Neural progenitor cell (in vitro differentiated cells): ENCODE measurements at regions not wholly inside any gene's neighbourhood (a gene's known extent, or its start where the extent isn't known, plus 50 kb on each side); places are given as distances from the start of the nearest gene placed in this dataset.

ENCODE experiments used
- EZH2 ChIP-seq: fragments of 200-600 bp; sonication (generic); IDR thresholded peaks from 2 replicates; pipeline ENCODE4 v1.6.1; 2017; ENCODE audit warnings: antibody characterized with exemption, mild to moderate bottlenecking, moderate library complexity
- TF ChIP-seq, protein P1 (sequence below): fragments of 200-600 bp; sonication (generic); IDR thresholded peaks from 2 replicates; pipeline ENCODE4 v1.5.1; 2017; ENCODE audit warnings: antibody characterized with exemption, mild to moderate bottlenecking

DNA sequence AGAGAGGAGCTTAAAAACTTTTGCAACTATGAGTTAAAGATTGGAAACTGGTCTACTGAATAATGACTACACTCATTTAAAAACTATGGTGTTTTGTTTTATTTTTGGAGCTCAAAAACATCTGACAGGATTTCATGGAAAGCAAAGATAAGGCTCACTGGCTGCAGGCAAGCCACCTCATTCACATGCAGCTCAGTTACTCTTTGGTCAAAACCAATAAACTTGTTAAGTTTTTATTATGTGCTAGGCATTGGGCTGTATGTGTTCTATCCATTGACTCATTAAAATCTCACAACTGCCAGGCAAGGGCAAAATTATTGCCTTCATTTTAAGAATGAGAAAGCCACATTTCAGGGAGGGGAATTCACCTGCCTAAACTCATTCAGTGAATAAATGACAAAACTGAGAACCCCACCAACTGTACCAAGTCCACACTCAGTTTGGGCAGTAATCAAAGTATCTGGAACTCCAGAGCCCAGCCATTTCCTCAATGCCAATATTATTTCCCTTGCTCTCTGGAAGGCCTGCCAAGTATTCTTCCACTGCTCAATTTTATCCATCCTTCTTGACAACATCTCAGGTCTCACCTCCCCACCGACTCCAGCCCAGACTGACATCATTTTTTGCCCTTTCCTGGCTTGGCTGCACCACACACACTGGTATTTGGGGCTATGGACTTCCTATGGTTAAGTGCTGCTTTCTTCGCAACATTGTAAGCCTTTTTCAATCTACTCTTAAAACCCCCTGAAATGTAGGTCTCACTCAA, 401.1 kb upstream of the NFIA start:
- TF ChIP-seq, protein P1, sequence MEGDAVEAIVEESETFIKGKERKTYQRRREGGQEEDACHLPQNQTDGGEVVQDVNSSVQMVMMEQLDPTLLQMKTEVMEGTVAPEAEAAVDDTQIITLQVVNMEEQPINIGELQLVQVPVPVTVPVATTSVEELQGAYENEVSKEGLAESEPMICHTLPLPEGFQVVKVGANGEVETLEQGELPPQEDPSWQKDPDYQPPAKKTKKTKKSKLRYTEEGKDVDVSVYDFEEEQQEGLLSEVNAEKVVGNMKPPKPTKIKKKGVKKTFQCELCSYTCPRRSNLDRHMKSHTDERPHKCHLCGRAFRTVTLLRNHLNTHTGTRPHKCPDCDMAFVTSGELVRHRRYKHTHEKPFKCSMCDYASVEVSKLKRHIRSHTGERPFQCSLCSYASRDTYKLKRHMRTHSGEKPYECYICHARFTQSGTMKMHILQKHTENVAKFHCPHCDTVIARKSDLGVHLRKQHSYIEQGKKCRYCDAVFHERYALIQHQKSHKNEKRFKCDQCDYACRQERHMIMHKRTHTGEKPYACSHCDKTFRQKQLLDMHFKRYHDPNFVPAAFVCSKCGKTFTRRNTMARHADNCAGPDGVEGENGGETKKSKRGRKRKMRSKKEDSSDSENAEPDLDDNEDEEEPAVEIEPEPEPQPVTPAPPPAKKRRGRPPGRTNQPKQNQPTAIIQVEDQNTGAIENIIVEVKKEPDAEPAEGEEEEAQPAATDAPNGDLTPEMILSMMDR, result no peak
- no peak for TF ChIP-seq EZH2
